ENCODE measurements at regions not wholly inside any gene's neighbourhood (a gene's known extent, or its start where the extent isn't known, plus 50 kb on each side); places are given as distances from the start of the nearest gene placed in this dataset.
A peak's percentile ranks its signal among the peaks of the same experiment; 100 is the strongest.

DNA sequence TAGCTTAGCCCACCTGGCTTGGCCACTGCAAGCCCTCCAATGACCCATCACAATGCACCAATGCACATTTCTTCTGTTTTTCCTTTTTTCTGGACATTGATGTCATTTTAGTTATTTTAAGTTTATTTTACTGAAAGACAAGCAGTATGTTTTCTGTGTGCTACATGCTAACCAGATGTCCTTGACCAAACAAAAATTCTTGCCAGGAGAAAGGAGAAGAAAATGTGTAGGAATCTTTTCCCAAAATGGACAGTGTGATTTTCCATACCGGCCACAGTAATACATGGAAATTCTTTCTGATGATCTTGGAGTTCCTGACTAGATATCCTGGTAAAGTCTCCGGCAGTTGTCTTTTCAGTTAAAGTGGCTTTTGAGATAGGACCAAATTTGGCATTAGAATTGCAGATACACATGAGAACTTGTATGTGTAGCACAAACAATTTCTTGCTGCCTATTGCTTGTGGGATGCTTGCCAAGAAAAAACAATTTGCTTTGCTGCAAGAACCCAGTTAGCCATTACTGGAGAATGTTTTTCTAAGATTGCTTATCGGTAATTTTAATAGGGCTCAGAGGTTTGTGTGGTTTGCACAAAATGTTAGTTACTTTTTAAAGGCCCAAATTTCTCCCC is 696.5 kb upstream of the CITED2 start:
- DNase-seq (ENCODE audit: low spot score) (no peak), ATAC-seq (peak; percentile 70)

GRCh38 chr6:140069576-140069975 is 695.1 kb upstream of the CITED2 start:
- DNase-seq (ENCODE audit: low spot score) (no peak), ATAC-seq (no peak)

DNA sequence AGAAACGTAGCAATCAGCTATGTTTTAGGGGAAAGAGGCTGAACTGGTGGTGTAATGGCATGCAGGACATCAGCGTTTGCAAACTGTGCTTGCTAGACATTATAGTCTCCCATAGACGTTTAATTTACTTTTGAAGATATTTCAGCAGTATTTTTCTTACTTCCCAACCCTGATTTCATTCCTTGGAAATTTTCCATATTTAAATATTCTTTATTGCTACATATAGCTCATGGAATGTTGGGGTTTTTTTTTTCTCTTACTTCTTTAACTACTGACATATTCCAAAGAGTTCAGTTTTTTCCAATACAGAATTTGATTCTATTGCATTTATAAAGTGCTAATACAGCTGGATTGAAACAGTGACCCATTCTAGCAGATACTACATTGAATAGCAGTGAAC is 694.4 kb upstream of the CITED2 start:
- ATAC-seq: no peak

DNA sequence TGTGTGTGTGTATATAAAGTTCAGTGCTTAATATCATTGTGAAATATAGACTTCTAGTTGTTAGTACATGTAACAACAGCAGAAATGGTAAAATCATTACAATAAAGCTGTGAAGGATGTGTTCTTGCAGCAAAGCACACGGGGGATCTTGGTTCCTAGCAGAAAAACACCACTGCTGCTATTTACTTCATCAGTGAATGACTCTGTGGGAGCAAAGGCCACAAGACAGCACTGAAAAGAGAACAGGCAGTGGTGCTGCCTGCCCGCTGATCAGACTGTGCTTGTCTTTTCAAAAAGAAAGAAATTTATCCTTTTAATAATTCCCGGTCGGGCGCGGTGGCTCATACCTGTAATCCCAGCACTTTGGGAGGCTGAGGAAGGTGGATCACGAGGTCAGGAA is 689.9 kb upstream of the CITED2 start:
- ATAC-seq: peak; percentile 91
- DNase-seq (ENCODE audit: low spot score): no peak

More for the DNA sequence above, 694.4 kb upstream of the CITED2 start:
- no peak for DNase-seq (ENCODE audit: low spot score)

GRCh38 chr6:140063021-140063399 is 688.6 kb upstream of the CITED2 start:
- ATAC-seq (no peak), DNase-seq (ENCODE audit: low spot score) (no peak)

DNA sequence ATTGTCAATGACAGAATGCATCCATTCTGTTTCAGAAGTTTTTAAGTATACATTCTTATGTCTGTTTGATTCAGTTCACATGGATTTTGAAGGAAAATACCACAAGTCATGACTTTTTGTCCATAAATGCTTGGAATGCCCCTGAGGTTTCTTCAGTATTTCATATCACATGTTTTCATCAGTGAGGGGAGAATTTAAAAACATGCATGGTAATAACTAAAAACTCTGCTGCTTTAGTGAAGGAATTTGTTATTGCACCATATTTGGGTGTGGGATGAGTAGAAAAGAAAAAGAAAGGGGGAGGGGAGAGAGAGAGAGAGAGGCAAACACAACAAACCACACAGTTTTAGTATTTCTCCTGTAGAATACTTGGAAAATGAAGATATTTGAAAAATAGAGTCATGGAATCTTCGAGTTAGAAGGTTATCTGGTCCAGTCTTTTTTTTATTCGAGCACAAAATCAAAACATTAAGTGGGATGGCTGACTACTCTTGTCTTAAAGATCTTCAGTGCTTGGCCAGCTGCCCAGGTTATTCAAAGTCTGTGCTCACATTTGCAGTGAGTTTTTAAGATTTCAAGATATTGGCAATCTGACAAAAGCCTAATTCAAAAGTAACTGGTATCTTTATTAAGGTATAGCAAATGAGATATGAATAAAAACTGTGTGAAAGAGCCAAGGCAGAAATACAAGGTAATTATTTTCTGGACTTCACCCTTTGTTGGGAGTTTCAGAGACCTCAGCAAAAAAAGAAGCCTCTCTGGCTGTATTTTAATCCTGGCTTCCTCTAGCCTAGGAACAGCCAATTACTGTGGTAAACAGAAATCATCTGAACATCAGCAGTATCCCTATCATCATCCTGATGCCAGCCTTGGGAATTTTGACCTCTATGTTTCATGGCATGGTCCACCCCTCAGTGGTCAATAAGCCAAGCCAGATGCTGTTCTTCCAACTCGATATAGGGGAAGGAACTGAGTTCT is 687.9 kb upstream of the CITED2 start:
- no peak for ATAC-seq
- DNase-seq (ENCODE audit: low spot score): no peak

DNA sequence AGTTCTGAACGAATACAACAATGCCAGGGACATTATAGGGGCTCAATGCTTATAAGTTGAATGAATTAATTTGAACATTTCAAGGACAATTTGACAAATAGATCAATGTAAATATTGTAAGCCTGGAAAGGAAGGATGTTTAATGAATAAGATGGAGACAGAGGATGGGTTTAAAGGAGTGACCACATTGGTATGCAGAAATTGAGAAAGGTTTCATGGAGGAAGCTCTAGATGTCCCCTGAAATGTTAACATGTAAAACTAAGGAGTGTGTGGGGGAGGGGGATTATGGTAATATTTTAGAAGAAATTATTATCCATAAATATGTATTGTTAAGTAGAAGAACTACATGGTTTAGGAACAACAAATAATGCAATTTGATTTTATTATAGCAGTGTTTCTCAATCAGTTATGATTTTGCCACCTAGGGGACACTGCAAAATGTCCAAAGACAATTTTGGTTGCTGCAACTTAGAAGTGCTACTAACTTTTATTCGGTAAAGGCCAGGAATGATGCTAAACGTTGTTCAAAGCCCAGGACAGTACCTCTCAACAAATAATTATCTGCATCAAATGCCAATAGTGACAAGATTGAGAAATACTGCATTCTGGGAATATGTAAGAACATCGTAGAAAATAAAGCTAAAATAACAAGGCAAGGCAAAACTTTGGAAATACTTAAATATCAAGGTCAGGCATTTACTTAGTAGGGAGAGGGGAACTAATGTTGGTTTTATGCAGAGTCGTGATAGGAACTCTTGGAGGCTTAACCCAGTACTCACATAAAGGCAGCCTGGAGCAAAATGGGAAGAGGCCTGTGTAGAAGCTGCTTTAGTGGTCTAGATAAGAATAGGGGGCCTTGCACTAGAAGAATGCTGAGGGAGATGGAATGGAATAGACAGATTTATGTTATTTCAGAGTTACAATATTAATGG is 686.9 kb upstream of the CITED2 start:
- DNase-seq (ENCODE audit: low spot score) (no peak), ATAC-seq (no peak)

DNA sequence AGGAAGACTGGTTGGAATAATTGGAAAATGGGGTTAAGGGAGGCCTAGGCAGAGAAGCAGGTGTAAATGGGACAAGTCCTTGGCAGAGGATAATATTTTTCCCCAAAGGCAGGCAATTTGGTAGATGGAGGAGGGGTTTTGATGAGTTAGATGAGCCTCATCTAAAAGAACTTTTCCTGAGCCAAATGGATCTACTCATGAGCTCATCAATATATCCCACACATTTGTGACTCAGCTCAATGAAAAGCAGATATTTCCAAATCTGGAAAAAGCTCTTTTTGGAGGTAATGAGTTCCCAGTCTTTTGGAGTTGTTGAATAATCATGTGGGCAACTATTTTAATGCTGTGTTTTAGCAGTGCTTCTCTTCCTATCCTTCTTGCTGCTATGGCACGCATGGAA is 685.5 kb upstream of the CITED2 start:
- no peak for ATAC-seq
- DNase-seq (ENCODE audit: low spot score): no peak

GRCh38 chr6:140058863-140059262 is 684.4 kb upstream of the CITED2 start:
- ATAC-seq: no peak

DNA sequence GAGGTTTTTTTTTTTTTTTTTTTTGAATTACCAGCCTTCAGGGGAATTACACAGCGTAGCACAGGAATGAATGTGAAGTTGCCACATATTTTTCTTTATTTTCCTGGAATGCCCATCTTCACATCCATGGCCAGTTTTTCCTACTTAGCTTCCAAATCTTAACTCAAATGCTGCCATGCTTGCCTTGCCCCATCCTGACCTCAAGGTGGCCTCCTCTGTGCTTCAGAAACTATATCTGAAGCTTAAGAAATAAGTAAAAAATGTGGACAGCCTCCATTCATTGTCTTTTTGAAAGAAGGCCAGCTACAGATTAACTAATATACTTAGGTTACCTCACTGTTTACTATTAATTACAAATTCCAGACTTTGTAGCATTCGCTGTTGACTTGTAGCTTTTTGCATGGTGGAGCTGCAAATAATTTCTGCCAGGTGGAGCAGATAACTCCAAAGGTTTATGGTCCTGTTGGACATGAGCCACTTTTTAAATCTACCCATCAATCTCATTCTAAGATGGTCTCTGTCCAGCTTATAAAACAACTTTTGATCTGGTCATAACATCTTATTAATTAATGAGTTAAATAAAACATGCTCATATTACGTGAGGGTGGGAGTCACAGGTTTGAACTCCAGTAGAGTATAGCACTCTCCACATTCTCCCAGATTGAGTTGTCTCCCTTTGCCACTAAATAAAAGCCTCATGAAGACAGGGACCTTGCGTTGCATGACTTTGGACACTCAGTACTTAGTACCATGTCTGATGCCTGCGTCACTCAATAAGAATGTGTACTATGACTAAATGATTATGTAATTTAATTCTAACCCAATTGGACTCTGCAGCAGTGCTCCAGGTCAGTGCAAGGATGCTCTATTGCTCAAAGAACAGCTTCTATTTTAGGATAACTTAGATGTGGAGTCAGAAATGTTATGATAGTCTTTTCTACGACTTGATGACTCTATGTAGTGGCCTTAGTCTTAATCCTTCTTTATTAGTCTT is 678.6 kb upstream of the CITED2 start:
- DNase-seq (ENCODE audit: low spot score) (no peak), ATAC-seq (peak; percentile 50)

More at GRCh38 chr6:140058863-140059262, 684.4 kb upstream of the CITED2 start:
- no peak for DNase-seq (ENCODE audit: low spot score)

- DNase-seq (ENCODE audit: low spot score) (no peak), ATAC-seq (no peak)
Measured at GRCh38 chr6:140051521-140052512, 677.4 kb upstream of the CITED2 start.

DNA sequence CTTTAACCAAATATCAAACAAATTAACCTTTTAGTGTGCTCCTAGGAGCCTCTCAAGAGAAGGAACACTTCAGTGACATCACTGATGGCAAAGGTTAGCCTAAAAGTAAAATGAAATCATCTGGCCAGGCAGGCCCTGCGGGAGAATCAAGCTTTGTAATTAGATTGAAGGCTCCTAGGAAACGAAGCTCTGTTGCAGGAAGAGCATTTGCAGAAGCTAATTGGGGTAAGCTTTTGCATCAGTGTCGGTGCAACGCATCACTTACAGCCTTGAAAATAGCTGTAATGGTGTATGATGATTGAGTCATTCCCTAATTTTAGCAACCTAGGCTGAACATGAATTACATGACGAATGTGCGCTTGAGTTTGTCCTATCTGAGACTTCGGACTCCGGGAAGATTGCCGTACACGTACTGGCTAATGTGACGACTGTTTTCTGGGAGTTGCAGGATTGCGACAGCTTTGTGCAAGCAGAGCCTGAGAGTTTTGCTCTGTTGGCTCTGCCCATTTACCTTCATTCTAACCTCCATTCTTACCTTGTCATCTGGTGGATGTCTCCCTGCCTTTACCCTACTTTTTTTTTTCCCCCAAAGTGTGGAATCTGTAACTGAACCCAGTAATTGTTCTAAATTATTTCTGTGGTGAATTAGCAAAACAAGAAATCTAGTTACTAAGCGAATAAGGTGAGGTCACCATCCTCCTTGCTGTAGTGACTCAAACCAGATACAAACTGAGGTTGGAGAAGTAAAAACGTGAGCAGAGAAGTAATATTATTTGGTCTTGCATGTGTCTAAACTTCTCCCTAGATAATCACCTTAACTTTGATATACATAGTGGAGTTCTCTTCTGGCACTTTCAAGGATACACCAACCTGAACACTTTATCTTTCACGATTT is 675.9 kb upstream of the CITED2 start:
- ATAC-seq (peak; percentile 90), DNase-seq (ENCODE audit: low spot score) (peak; percentile 90)

DNA sequence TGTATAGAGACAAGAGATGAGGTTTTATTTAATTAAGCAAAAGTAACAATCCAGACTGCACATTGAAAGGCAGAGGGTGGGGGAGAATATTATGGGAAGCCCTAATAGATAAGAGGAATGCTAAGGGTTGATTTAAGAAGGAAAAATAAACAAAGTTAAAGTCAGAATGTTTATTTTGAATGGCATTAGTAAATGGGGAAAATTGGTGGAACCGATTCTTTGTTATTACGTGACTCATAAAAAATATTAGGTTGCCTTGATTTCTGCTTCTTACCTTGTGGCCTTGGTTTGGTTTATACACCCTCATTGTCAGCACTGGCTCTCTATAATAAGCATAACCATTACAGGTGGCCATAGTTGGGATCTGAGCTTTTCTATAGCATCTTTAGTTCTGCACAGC is 674.8 kb upstream of the CITED2 start:
- no peak for DNase-seq (ENCODE audit: low spot score)
- ATAC-seq: no peak

DNA sequence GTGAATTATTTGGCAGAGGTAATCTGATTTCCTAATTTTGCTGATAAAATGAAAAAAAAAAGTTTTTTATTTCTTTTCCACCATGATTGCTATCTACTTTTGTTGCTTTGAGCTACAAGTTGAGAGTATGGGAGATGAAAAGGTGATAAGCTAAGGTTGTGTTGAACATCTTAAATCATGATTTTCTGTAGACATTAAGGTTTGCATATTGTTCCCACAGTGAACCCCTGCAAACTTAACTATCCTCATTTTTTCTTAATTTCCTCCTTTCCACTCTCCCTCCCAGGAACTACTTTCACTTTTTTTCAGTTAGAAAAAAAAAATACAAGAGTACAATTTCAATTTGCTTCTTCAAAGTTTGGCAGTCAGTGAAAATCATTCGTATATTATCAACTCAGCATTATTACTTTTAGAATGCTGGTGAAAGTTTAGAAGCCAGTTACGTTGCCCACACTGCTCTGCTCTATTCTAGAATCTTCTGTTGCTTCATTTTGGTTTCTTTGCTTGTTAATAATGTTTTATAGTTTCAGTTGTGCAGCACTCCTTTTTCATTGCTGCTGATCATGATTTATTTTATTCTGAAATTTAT is 673.8 kb upstream of the CITED2 start:
- DNase-seq (ENCODE audit: low spot score): no peak
- no peak for ATAC-seq

GRCh38 chr6:140047321-140047720 is 672.9 kb upstream of the CITED2 start:
- no peak for DNase-seq (ENCODE audit: low spot score)
- no peak for ATAC-seq

DNA sequence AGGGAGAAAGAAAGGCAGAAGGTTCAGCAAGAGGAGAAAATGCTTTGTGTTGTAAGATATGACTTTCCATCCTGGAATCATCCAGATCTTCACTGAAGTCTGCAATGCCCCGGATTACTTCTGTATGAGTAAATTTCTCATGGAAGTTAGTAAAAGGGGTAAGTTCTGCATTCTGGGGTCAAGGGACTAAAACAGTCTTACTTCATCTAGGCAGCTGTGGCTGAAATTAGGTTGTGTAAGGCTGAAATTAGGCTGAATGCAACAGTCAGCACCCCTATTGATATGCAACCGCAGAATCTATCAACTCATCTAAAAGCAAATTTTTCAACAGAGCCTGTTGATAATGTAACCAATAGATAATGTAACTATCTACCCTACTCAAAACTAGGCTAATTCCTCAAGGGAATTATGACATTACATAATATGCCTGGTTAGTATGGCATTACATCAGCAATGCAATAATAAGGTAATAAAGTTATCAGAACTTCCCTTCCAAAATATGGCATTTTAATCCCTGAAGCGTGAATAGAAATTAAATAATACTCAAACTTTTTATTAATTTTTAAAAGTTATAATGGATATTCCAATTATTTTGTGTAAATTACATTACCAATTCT is 671.7 kb upstream of the CITED2 start:
- ATAC-seq: no peak

GRCh38 chr6:140045116-140045515 is 670.7 kb upstream of the CITED2 start:
- DNase-seq (ENCODE audit: low spot score) (no peak), ATAC-seq (no peak)

More for the DNA sequence above, 671.7 kb upstream of the CITED2 start:
- no peak for DNase-seq (ENCODE audit: low spot score)

All from left lobe of liver (tissue), 2 donors.